SK-N-SH (cell line): ENCODE measurements at regions not wholly inside any gene's neighbourhood (a gene's known extent, or its start where the extent isn't known, plus 50 kb on each side); places are given as distances from the start of the nearest gene placed in this dataset.

ENCODE experiments used
- CTCF ChIA-PET: fragments of 300-600, 350-600 bp; formaldehyde crosslinking; extraction: SDS; loops from one replicate; lab custom pipeline; 2021; lab: Yijun Ruan, JAX
- POLR2A ChIA-PET: fragments of 350-600 bp; sonication (Branson Sonifier 250); formaldehyde crosslinking; extraction: SDS; loops from one replicate; lab custom pipeline; 2020; ENCODE audit warnings: antibody characterized with exemption, inconsistent platforms; lab: Yijun Ruan, JAX
- DNase-seq: peaks from one replicate; pipeline ENCODE4 v3.0.0; 2012
- H2AFZ ChIP-seq: fragments of 200-600 bp; sonication (generic); 2 replicates; pipeline ENCODE4 v1.8.1; 2016; ENCODE audit warnings: antibody characterized with exemption, mild to moderate bottlenecking, low read depth
- H3F3A ChIP-seq: fragments of 200-600 bp; sonication (generic); replicated peaks from 2 replicates; pipeline ENCODE3; 2016; ENCODE audit warnings: antibody characterized with exemption, mild to moderate bottlenecking; ENCODE audit not compliant: insufficient read depth
- H3K27ac ChIP-seq, 2 experiments: fragments of 200-500 bp in 1 of 2; fragments of 200-600 bp in 1 of 2; sonication (Bioruptor generic) in 1 of 2; sonication (generic), shearing (Covaris generic) in 1 of 2; 2 replicates each; pipeline versions ENCODE4 v1.5.1 to v1.6.1; 2014 to 2016; ENCODE audit warnings: low read depth in 2 of 2, inconsistent platforms in 1 of 2, low read length in 1 of 2, mild to moderate bottlenecking in 1 of 2, mixed read lengths in 1 of 2
- H3K27me3 ChIP-seq: fragments of 200-600 bp; sonication (generic), shearing (Covaris generic); 2 replicates; pipeline ENCODE4 v1.6.1; 2016; ENCODE audit warnings: mixed run types; ENCODE audit not compliant: insufficient read depth
- H3K36me3 ChIP-seq, 2 experiments: fragments of 200-500 bp in 1 of 2; fragments of 200-600 bp in 1 of 2; sonication (Bioruptor generic) in 1 of 2; sonication (generic) in 1 of 2; replicated peaks in 1 of 2; 2 replicates each; pipeline versions ENCODE3 to v1.5.1; 2014 to 2016; ENCODE audit warnings: low read length in 1 of 2, mild to moderate bottlenecking in 1 of 2; ENCODE audit not compliant: insufficient read depth in 2 of 2, control insufficient read depth in 1 of 2
- H3K4me1 ChIP-seq, 2 experiments: fragments of 200-500 bp in 1 of 2; fragments of 200-600 bp in 1 of 2; sonication (Bioruptor generic) in 1 of 2; sonication (generic), shearing (Covaris generic) in 1 of 2; 2 replicates each; pipeline versions ENCODE4 v1.5.1 to v1.6.1; 2014 to 2016; ENCODE audit warnings: low read depth in 1 of 2, low read length in 1 of 2, mixed run types in 1 of 2; ENCODE audit not compliant: insufficient read depth in 2 of 2, control insufficient read depth in 1 of 2
- H3K4me2 ChIP-seq: fragments of 200-600 bp; sonication (generic), shearing (Covaris generic); 2 replicates; pipeline ENCODE4 v1.6.1; 2017; ENCODE audit warnings: mixed run types
- H3K4me3 ChIP-seq, 2 experiments: fragments of 200-500 bp in 1 of 2; fragments of 200-600 bp in 1 of 2; sonication (Bioruptor generic) in 1 of 2; sonication (generic), shearing (Covaris generic) in 1 of 2; 2 replicates each; pipeline versions ENCODE4 v1.5.1 to v1.8.1; 2014 to 2016; ENCODE audit warnings: low read depth in 2 of 2, inconsistent platforms in 1 of 2, low read length in 1 of 2, mild to moderate bottlenecking in 1 of 2, mixed read lengths in 1 of 2, moderate library complexity in 1 of 2
- H3K79me2 ChIP-seq: fragments of 200-600 bp; sonication (generic); 2 replicates; pipeline ENCODE4 v1.8.1; 2017; ENCODE audit warnings: mild to moderate bottlenecking; ENCODE audit not compliant: insufficient read depth
- H3K9ac ChIP-seq: fragments of 200-600 bp; sonication (generic); 2 replicates; pipeline ENCODE4 v1.6.1; 2017; ENCODE audit warnings: mixed run types
- H3K9me2 ChIP-seq: fragments of 200-600 bp; sonication (generic); 2 replicates; pipeline ENCODE4 v1.6.1; 2017; ENCODE audit warnings: mixed run types
- H3K9me3 ChIP-seq: fragments of 200-600 bp; sonication (generic); 2 replicates; pipeline ENCODE4 v1.6.1; 2017; ENCODE audit warnings: mixed run types, mild to moderate bottlenecking, moderate library complexity
- H4K20me1 ChIP-seq: fragments of 200-600 bp; sonication (generic); 2 replicates; pipeline ENCODE4 v1.6.1; 2017; ENCODE audit warnings: mild to moderate bottlenecking, mixed run types; ENCODE audit not compliant: insufficient read depth
- ELF1 ChIP-seq: IDR thresholded peaks from 2 replicates; pipeline ENCODE4 v1.4.0; 2012
- FOXJ3 ChIP-seq: sonication (generic); formaldehyde crosslinking; IDR thresholded peaks from 2 replicates; pipeline ENCODE4 v1.5.1; 2020; ENCODE audit warnings: mild to moderate bottlenecking, missing genetic modification reagents
- MEF2A ChIP-seq: IDR thresholded peaks from 2 replicates; pipeline ENCODE4 v1.4.0; 2012; ENCODE audit warnings: low read depth, borderline replicate concordance
- POLR2AphosphoS5 ChIP-seq: IDR thresholded peaks from 2 replicates; pipeline ENCODE4 v1.6.1; 2012; ENCODE audit warnings: low read depth, low read length
- RXRA ChIP-seq: IDR thresholded peaks from 2 replicates; pipeline ENCODE4 v1.4.0; 2012; ENCODE audit warnings: low read depth, mild to moderate bottlenecking, borderline replicate concordance
- WGBS: methylation state at CpG from one replicate; pipeline ENCODE4 v1.1.6; 2017; ENCODE audit warnings: low lambda C conversion rate; 5-methylcytosine and 5-hydroxymethylcytosine counted together
- TF ChIP-seq, protein P1 (sequence below): fragments of 150-350 bp; IDR thresholded peaks from 2 replicates; pipeline ENCODE4 v1.6.1; 2016; ENCODE audit warnings: mild to moderate bottlenecking, low read depth, low read length

DNA sequence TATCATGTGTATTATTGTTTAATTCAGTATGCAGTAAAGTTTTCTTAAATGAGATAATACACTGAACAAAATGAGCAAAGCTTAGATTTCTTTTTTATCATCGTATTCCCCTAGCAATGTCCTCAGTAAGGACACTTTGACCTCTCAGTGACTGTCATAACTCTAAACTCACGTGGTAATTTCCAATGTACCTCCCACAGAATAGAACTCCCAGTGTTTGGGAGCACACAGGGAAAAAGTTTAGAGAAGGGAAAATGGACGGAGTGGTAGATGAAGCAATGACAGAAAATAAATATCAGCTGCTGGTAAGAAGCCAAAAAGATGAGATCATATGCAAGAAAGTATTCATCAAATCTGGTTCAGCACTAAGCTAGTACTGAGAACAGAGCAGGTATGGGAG is 758.6 kb upstream of the KCND2 start:
- CTCF ChIA-PET, result interaction anchor here (0.9 kb wide), 1 partner anchor 29 kb away, joined by 3 read pairs; no protein-coding TSS in a partner anchor
- H3K79me2 ChIP-seq, result no peaks in the 10 kb centered on the region
- no peaks in the 10 kb centered on the region for H3F3A ChIP-seq
- under 1% methylated on average over 3 of the region's 3 CpGs for WGBS
- H4K20me1 ChIP-seq, result no peaks in the 10 kb centered on the region
- TF ChIP-seq ELF1, result no peak
- no peaks in the 10 kb centered on the region for H3K9me2 ChIP-seq
- no peaks in the 10 kb centered on the region for H3K36me3 ChIP-seq
- H3K4me3 ChIP-seq, result no peak overlapping the region
- POLR2A ChIA-PET, result no interaction called here
- no peak overlapping the region for H3K27ac ChIP-seq
- H3K9ac ChIP-seq, result no peak overlapping the region
- no peaks in the 10 kb centered on the region for H3K27me3 ChIP-seq
- no peak overlapping the region for H2AFZ ChIP-seq
- no peaks in the 10 kb centered on the region for H3K4me1 ChIP-seq
- no peak overlapping the region for H3K4me2 ChIP-seq
- H3K9me3 ChIP-seq, result no peaks in the 10 kb centered on the region
- DNase-seq, result no peak

DNA sequence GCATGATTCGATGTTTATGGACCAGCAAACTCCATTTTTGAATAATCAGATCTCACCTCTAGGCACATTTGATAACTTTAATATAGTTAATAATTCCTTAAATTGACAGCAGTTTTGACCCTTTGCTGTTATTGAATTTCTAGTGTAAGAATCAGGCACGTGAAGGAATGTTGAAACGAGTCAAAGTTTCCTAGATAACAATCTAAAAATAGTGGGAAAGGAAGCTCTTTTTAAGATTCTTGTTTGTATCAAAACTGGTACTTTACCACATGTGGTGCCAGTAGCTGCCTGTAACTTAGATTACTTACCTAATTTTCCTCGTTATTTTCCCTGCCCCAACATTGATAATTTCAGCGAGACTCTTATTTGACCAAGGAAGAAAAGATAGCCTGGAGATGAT is 757.8 kb upstream of the KCND2 start:
- 2% methylated on average over 5 of the region's 5 CpGs for WGBS
- TF ChIP-seq MEF2A (no peak), POLR2AphosphoS5 (no peak)
- TF ChIP-seq, protein P1, sequence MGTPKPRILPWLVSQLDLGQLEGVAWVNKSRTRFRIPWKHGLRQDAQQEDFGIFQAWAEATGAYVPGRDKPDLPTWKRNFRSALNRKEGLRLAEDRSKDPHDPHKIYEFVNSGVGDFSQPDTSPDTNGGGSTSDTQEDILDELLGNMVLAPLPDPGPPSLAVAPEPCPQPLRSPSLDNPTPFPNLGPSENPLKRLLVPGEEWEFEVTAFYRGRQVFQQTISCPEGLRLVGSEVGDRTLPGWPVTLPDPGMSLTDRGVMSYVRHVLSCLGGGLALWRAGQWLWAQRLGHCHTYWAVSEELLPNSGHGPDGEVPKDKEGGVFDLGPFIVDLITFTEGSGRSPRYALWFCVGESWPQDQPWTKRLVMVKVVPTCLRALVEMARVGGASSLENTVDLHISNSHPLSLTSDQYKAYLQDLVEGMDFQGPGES, result no peak

DNA sequence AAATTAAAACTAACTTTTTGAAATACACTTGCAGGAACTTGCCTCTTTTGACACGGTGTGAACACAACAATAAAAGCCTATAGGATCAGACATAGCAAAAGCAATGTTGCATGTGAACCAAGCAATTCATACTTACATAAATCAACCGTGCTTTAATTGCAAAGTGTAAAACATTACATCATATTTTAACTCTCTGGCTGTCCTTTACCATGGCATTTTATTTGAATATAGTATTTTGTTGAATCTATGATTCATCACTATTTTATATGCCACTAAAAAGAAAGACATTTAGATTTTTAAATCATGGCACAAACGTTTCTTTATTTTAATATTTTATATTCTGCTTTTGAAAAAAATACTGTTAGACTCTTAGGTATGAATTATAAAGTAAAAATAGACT is 757.0 kb upstream of the KCND2 start:
- no peak overlapping the region for H3K27ac ChIP-seq
- DNase-seq, result no peak
- no peaks in the 10 kb centered on the region for H4K20me1 ChIP-seq
- H3K9me2 ChIP-seq, result no peaks in the 10 kb centered on the region
- H3K4me2 ChIP-seq, result no peak overlapping the region
- H3K9me3 ChIP-seq, result no peaks in the 10 kb centered on the region
- TF ChIP-seq RXRA (no peak), FOXJ3 (CRISPR knock-in tag) (no peak)
- no peaks in the 10 kb centered on the region for H3K27me3 ChIP-seq
- WGBS, result under 1% methylated on average over 3 of the region's 3 CpGs
- no peak overlapping the region for H2AFZ ChIP-seq
- H3K4me1 ChIP-seq, result no peaks in the 10 kb centered on the region
- POLR2A ChIA-PET, result no interaction called here
- H3K9ac ChIP-seq, result no peak overlapping the region
- H3F3A ChIP-seq, result no peaks in the 10 kb centered on the region
- H3K36me3 ChIP-seq, result no peaks in the 10 kb centered on the region
- H3K4me3 ChIP-seq, result no peak overlapping the region
- H3K79me2 ChIP-seq, result no peaks in the 10 kb centered on the region
- CTCF ChIA-PET, result no interaction called here

More for the DNA sequence above, 757.8 kb upstream of the KCND2 start:
- Histone ChIP-seq H3K27ac (no peak overlapping the region), H3K4me2 (no peak overlapping the region), H3K9me2 (no peaks in the 10 kb centered on the region), H3K4me1 (no peaks in the 10 kb centered on the region), H4K20me1 (no peaks in the 10 kb centered on the region), H3K36me3 (no peaks in the 10 kb centered on the region), H3K4me3 (no peak overlapping the region), H2AFZ (no peak overlapping the region), H3K27me3 (no peaks in the 10 kb centered on the region), H3K9me3 (no peaks in the 10 kb centered on the region), H3K9ac (no peak overlapping the region), H3F3A (no peaks in the 10 kb centered on the region), H3K79me2 (no peaks in the 10 kb centered on the region)
- CTCF ChIA-PET, result no interaction called here
- POLR2A ChIA-PET, result no interaction called here
- no peak for DNase-seq
